Progenitor cell of endocrine pancreas (in vitro differentiated cells): ENCODE measurements at regions not wholly inside any gene's neighbourhood (a gene's known extent, or its start where the extent isn't known, plus 50 kb on each side); places are given as distances from the start of the nearest gene placed in this dataset.

Experiments used
- DNase-seq: peaks from one replicate; pipeline ENCODE4 v3.0.0; 2021; ENCODE audit warnings: low spot score; ENCODE audit not compliant: unreplicated experiment
- H3K27ac Mint-ChIP-seq: 2 replicates; pipeline ENCODE4 v1.8.0; 2021; ENCODE audit warnings: mild to moderate bottlenecking, moderate library complexity, mixed read lengths
- H3K27me3 Mint-ChIP-seq: 2 replicates; pipeline ENCODE4 v1.8.0; 2021; ENCODE audit warnings: mixed read lengths
- H3K36me3 Mint-ChIP-seq: 2 replicates; pipeline ENCODE4 v1.8.0; 2022; ENCODE audit warnings: mixed read lengths; ENCODE audit not compliant: insufficient read depth
- H3K4me1 Mint-ChIP-seq: 2 replicates; pipeline ENCODE4 v1.8.0; 2021; ENCODE audit warnings: low read depth, mixed read lengths
- H3K4me3 Mint-ChIP-seq: 2 replicates; pipeline ENCODE4 v1.8.0; 2021; ENCODE audit warnings: low read depth, mild to moderate bottlenecking, moderate library complexity, mixed read lengths
- H3K9me3 Mint-ChIP-seq: 2 replicates; pipeline ENCODE4 v1.8.0; 2021; ENCODE audit warnings: low read depth, mixed read lengths
- CTCF ChIP-seq: fragments of 200-600 bp; sonication (generic); IDR thresholded peaks from one replicate; pipeline ENCODE4 v1.5.0; 2021; ENCODE audit warnings: antibody characterized with exemption, mild to moderate bottlenecking; ENCODE audit not compliant: unreplicated experiment

DNA sequence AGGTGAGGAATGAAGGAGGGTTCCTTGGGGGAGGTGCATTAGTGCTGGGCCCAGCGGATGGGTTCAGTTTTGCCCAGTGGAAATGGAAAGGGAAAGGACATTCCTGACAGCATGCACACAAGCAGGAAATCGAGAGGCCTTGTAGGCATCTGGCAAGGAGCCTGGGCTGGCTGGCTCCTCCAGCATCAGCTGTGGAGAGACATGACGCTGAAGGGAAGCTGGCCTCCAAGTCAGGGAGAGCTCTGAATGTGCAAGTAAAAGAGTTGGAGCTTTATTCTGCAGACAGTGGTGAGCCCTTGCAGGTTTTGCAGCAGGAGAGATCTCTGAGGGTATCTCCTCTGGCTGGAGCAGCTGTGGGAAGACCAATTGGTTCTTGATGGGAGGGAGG is 154.3 kb downstream of the MRPL14 start:
- Mint-ChIP-seq H3K4me3 (no peak overlapping the region), H3K36me3 (no peaks in the 10 kb centered on the region), H3K27me3 (peaks cover 42% of the 10 kb centered on the region), H3K27ac (no peak overlapping the region), H3K9me3 (no peaks in the 10 kb centered on the region), H3K4me1 (peaks cover 2% of the 10 kb centered on the region)
- TF ChIP-seq CTCF, result no peak
- no peak for DNase-seq

DNA sequence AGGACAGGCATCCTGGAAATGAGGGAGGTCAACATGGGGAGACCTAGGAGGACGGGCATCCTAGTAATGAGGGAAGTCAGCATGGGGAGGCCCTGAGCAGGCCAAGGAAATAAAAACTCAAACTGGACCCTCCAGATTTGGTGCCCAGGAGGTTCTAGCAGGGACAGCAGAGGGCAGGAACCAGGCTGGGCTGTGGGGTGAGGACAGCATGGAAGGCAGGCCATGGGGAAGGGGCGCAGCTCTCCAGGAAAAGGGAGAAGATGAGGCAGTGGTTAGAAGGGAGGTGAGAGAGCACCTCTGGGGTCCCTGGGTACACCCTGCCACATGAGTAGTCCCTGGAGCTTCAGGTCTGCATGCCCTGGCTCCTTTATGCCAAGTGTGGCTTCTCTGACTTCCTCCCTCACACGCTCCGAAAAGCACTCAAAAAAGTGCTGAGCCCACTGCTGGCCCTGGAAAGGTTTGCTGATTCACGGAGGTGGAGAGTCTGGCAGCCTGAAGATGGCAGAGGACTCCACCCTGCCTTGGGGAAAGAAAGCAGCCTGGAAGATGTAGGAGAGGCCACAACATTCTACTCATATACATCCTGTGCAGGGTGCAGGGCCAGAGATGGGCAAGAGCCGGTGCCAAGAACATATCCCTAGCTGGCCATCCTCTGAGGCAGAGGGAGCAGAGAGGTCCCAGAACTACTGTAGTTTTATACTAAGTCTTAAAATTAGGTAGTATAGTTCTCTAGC is 154.9 kb downstream of the MRPL14 start:
- Mint-ChIP-seq H3K4me1 (peaks cover 2% of the 10 kb centered on the region), H3K4me3 (no peak overlapping the region), H3K27me3 (peaks cover 36% of the 10 kb centered on the region), H3K9me3 (no peaks in the 10 kb centered on the region), H3K36me3 (no peaks in the 10 kb centered on the region), H3K27ac (no peak overlapping the region)
- no peak for DNase-seq
- no peak for TF ChIP-seq CTCF

DNA sequence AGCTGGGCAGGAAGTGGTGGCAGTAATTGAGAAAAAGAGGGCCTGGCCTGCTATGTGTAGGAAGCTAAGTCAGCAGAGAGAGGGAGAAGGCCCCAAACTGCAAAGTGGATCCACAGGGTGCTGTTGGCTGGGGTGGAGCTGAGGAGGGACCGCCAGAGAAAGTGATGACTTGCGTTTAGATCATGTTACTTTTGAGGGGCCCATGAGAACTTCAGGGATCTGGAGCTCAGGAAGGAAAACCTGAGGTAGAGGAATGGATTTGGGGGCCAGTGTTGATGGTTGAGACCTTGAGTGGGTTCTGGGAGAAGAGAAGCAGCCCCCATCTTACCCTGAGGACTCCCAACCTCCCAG is 155.5 kb downstream of the MRPL14 start:
- Mint-ChIP-seq H3K4me3 (no peak overlapping the region), H3K9me3 (no peaks in the 10 kb centered on the region), H3K27ac (no peak overlapping the region), H3K4me1 (peaks cover 2% of the 10 kb centered on the region), H3K27me3 (peaks cover 34% of the 10 kb centered on the region), H3K36me3 (no peaks in the 10 kb centered on the region)
- no peak for TF ChIP-seq CTCF
- no peak for DNase-seq

GRCh38 chr6:43970913-43971775 is 156.1 kb downstream of the MRPL14 start:
- peaks cover 34% of the 10 kb centered on the region for H3K27me3 Mint-ChIP-seq
- H3K36me3 Mint-ChIP-seq, result no peaks in the 10 kb centered on the region
- H3K4me1 Mint-ChIP-seq, result peaks cover 2% of the 10 kb centered on the region
- TF ChIP-seq CTCF, result no peak
- no peak overlapping the region for H3K4me3 Mint-ChIP-seq
- H3K9me3 Mint-ChIP-seq, result no peaks in the 10 kb centered on the region
- no peak for DNase-seq
- no peak overlapping the region for H3K27ac Mint-ChIP-seq

GRCh38 chr6:43970068-43970912 is 157.0 kb downstream of the MRPL14 start:
- DNase-seq, result no peak
- no peaks in the 10 kb centered on the region for H3K9me3 Mint-ChIP-seq
- no peak overlapping the region for H3K27ac Mint-ChIP-seq
- no peak overlapping the region for H3K4me3 Mint-ChIP-seq
- no peak for TF ChIP-seq CTCF
- peaks cover 2% of the 10 kb centered on the region for H3K4me1 Mint-ChIP-seq
- peaks cover 30% of the 10 kb centered on the region for H3K27me3 Mint-ChIP-seq
- no peaks in the 10 kb centered on the region for H3K36me3 Mint-ChIP-seq
